ENCODE measurements at regions not wholly inside any gene's neighbourhood (a gene's known extent, or its start where the extent isn't known, plus 50 kb on each side); places are given as distances from the start of the nearest gene placed in this dataset.

GRCh38 chr16:61182391-61182790 is 853.8 kb downstream of the CDH8 start:
- H3K27me3 ChIP-seq (ENCODE audit: insufficient read depth, low read depth, low read length), result no peaks in the 10 kb centered on the region
- no peaks in the 10 kb centered on the region for H4K20me1 ChIP-seq (ENCODE audit: insufficient read depth)
- H3K9ac ChIP-seq (ENCODE audit: low read length), result peak overlapping the region; percentile 26
- H2AFZ ChIP-seq (ENCODE audit: low read depth, low read length), result no peak overlapping the region
- no peaks in the 10 kb centered on the region for H3K79me2 ChIP-seq (replicated peaks; ENCODE audit: insufficient read depth, low read length)
- no peaks in the 10 kb centered on the region for H3K9me3 ChIP-seq (ENCODE audit: low read length)
- peak overlapping the region; percentile 36 for H3K4me3 ChIP-seq (ENCODE audit: low read length)
- H3K9me2 ChIP-seq (ENCODE audit: insufficient read depth, low read length), result no peaks in the 10 kb centered on the region
- H3F3A ChIP-seq (ENCODE audit: insufficient read depth, low read length, poor library complexity, severe bottlenecking), result peaks cover 8% of the 10 kb centered on the region
- H3K4me2 ChIP-seq (ENCODE audit: low read length), result peak overlapping the region; percentile 16
- no peak for TF ChIP-seq POLR2AphosphoS5 (IDR thresholded peaks at IDR 0.05)
- TF ChIP-seq EP300 (conservative IDR thresholded peaks at IDR 0.05; ENCODE audit: poor library complexity, severe bottlenecking), result peak; percentile 31
- TF ChIP-seq REST (IDR thresholded peaks at IDR 0.05; ENCODE audit: borderline replicate concordance), result peak; percentile 16
- TF ChIP-seq MXI1 (conservative IDR thresholded peaks at IDR 0.05; ENCODE audit: poor library complexity, severe bottlenecking), result no peak
- TF ChIP-seq CTCF (IDR thresholded peaks at IDR 0.05; ENCODE audit: poor library complexity, severe bottlenecking), result no peak
- H3K36me3 ChIP-seq (ENCODE audit: insufficient read depth, low read length), result no peaks in the 10 kb centered on the region
- peak overlapping the region; percentile 60 for H3K27ac ChIP-seq (ENCODE audit: low read length)

GRCh38 chr16:61181982-61182381 is 854.3 kb downstream of the CDH8 start:
- Histone ChIP-seq H3K9me2 (ENCODE audit: insufficient read depth, low read length) (no peaks in the 10 kb centered on the region), H3K4me3 (ENCODE audit: low read length) (peak overlapping the region; percentile 36), H3K4me2 (ENCODE audit: low read length) (peak overlapping the region; percentile 16), H4K20me1 (ENCODE audit: insufficient read depth) (no peaks in the 10 kb centered on the region), H2AFZ (ENCODE audit: low read depth, low read length) (no peak overlapping the region), H3F3A (ENCODE audit: insufficient read depth, low read length, poor library complexity, severe bottlenecking) (peaks cover 8% of the 10 kb centered on the region), H3K27ac (ENCODE audit: low read length) (peak overlapping the region; percentile 60), H3K36me3 (ENCODE audit: insufficient read depth, low read length) (no peaks in the 10 kb centered on the region), H3K9me3 (ENCODE audit: low read length) (no peaks in the 10 kb centered on the region), H3K27me3 (ENCODE audit: insufficient read depth, low read depth, low read length) (no peaks in the 10 kb centered on the region), H3K9ac (ENCODE audit: low read length) (no peak overlapping the region), H3K79me2 (replicated peaks; ENCODE audit: insufficient read depth, low read length) (no peaks in the 10 kb centered on the region)
- TF ChIP-seq SMC3 (conservative IDR thresholded peaks at IDR 0.05; ENCODE audit: poor library complexity) (no peak), CTCF (IDR thresholded peaks at IDR 0.05; ENCODE audit: poor library complexity, severe bottlenecking) (no peak), EZH2 (IDR thresholded peaks at IDR 0.05; ENCODE audit: borderline replicate concordance, insufficient read depth, low read length, poor library complexity, severe bottlenecking) (no peak), REST (IDR thresholded peaks at IDR 0.05; ENCODE audit: borderline replicate concordance) (peak; percentile 81), RAD21 (conservative IDR thresholded peaks at IDR 0.05) (peak; percentile 40), POLR2AphosphoS5 (IDR thresholded peaks at IDR 0.05) (peak; percentile 82), TAF1 (IDR thresholded peaks at IDR 0.05; ENCODE audit: low read depth) (no peak), EP300 (conservative IDR thresholded peaks at IDR 0.05; ENCODE audit: poor library complexity, severe bottlenecking) (peak; percentile 97), MXI1 (conservative IDR thresholded peaks at IDR 0.05; ENCODE audit: poor library complexity, severe bottlenecking) (no peak)

Measured in neural cell (in vitro differentiated cells).